ENCODE measurements at regions not wholly inside any gene's neighbourhood (a gene's known extent, or its start where the extent isn't known, plus 50 kb on each side); places are given as distances from the start of the nearest gene placed in this dataset.

GRCh38 chr3:141436180-141436579 is 50.6 kb upstream of the RASA2 start:
- TF ChIP-seq EZH2phosphoT487 (IDR thresholded peaks at IDR 0.05; ENCODE audit: borderline replicate concordance) (no peak), TCF7L2 (IDR thresholded peaks at IDR 0.05; ENCODE audit: borderline replicate concordance, extremely low read depth, insufficient read depth, insufficient read length) (no peak), CTCF (IDR thresholded peaks at IDR 0.05 in 2 of 3, conservative IDR thresholded peaks at IDR 0.05 in 1 of 3; ENCODE audit: borderline replicate concordance in 1 of 3, insufficient read depth in 1 of 3, low read depth in 2 of 3, low read length in 2 of 3) (no peak), CEBPB (IDR thresholded peaks at IDR 0.05; ENCODE audit: low read depth) (no peak)

Measured in HCT116 (cell line).